RWPE1 (cell line): ENCODE measurements at regions not wholly inside any gene's neighbourhood (a gene's known extent, or its start where the extent isn't known, plus 50 kb on each side); places are given as distances from the start of the nearest gene placed in this dataset.

ENCODE experiments used
- CTCF ChIA-PET: fragments of 350-600 bp; sonication (Branson Sonifier 250); formaldehyde crosslinking; extraction: SDS; loops from one replicate; lab custom pipeline; 2021; lab: Yijun Ruan, JAX
- POLR2A ChIA-PET: fragments of 400-600 bp; formaldehyde crosslinking; extraction: SDS; loops from one replicate; lab custom pipeline; 2020; ENCODE audit warnings: antibody characterized with exemption; ENCODE audit not compliant: low non-redundant PET; lab: Yijun Ruan, JAX
- DNase-seq: peaks from one replicate; pipeline ENCODE4 v3.0.0; 2012; ENCODE audit warnings: low spot score
- H3K27ac ChIP-seq: fragments of 450-650 bp; 2 replicates; pipeline ENCODE4 v1.5.1; 2017
- CTCF ChIP-seq: fragments of 450-650 bp; conservative IDR thresholded peaks from 2 replicates; pipeline ENCODE4 v1.5.1; 2017; ENCODE audit warnings: low read depth, mild to moderate bottlenecking

DNA sequence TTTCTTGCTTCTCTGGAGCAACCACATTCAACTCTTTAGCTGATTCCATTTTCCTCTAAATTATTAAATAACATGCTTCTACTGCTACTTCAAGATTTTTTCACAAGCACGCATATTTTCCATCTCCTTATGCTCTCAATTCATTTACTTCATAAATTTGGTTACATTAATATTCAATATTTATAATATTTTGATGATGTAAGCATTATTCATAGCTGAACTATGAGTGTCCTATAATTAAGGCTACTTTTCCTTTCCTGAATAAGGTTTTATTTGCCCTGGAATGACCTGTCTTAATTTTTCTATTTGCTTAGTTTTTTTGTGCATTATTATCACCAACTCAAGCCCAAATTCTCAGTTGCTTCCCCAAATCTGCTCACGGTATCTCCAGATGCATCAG, 109.4 kb upstream of the ADPGK start:
- no peak overlapping the region for H3K27ac ChIP-seq
- no peak for DNase-seq
- TF ChIP-seq CTCF: no peak
- POLR2A ChIA-PET: no interaction called here
- CTCF ChIA-PET: no interaction called here

GRCh38 chr15:72890043-72890442, 106.5 kb upstream of the ADPGK start:
- DNase-seq: no peak
- no peak overlapping the region for H3K27ac ChIP-seq
- POLR2A ChIA-PET: no interaction called here
- CTCF ChIA-PET: no interaction called here
- TF ChIP-seq CTCF: no peak

GRCh38 chr15:72889545-72889944, 106.0 kb upstream of the ADPGK start:
- ChIA-PET CTCF (no interaction called here), POLR2A (no interaction called here)
- no peak overlapping the region for H3K27ac ChIP-seq
- TF ChIP-seq CTCF: no peak
- no peak for DNase-seq

- ChIA-PET CTCF (interaction anchor here (0.5 kb wide), 1 partner anchor 15 kb away, joined by 3 read pairs; no protein-coding TSS in a partner anchor), POLR2A (interaction anchor here (0.6 kb wide), 1 partner anchor 1589 kb away, joined by 3 read pairs; no protein-coding TSS in a partner anchor)
- no peak overlapping the region for H3K27ac ChIP-seq
- no peak for TF ChIP-seq CTCF
- no peak for DNase-seq
These were observed 105.3 kb upstream of the ADPGK start for GRCh38 chr15:72888811-72889210.

DNA sequence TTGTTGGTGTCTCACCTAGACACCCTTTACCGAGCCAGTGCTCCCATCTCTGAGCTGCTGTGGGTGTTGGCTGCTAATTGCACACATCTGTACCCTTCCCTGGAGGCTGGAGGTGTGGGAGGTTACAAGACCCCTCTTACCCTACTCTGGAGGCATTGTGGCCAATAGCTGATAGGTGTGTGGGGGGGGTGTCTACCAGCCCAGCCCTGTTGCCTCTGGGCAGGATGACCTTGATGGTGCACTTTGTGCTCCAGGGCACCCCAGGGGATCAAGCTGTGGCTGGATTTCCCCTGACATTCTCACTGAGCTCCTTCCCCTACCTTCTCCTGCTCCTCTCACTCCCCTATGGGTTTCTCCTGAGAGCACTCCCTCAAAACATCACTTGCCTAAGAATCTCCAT, 104.7 kb upstream of the ADPGK start:
- no peak for TF ChIP-seq CTCF
- no peak for DNase-seq

DNA sequence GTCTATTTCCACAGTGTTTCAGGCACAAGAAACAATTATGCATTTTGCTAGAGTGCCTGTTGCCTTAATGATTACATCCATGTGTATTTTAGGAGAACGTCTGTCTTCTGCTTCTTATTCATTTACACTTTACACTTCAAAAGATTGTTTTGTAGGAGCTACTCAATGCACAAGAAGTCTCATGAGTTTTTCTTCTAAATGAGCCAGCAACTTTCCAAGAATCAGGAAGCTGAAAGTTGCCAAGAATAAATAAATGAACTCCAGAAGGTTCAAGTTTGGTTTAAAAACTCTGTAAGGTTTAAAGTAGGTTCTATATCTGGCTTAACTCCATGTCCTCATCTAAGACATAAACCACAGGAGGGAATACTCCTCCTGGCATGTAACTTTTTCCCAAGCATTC, 103.8 kb upstream of the ADPGK start:
- ChIA-PET POLR2A (no interaction called here), CTCF (no interaction called here)
- no peak for DNase-seq
- no peak overlapping the region for H3K27ac ChIP-seq
- no peak for TF ChIP-seq CTCF

More for the DNA sequence above, 104.7 kb upstream of the ADPGK start:
- no peak overlapping the region for H3K27ac ChIP-seq
- CTCF ChIA-PET: no interaction called here
- POLR2A ChIA-PET: interaction anchor here (0.6 kb wide), 1 partner anchor 1588 kb away, joined by 3 read pairs; no protein-coding TSS in a partner anchor
